GM18511 (cell line): ENCODE measurements at regions not wholly inside any gene's neighbourhood (a gene's known extent, or its start where the extent isn't known, plus 50 kb on each side); places are given as distances from the start of the nearest gene placed in this dataset.

Source experiments
- ATAC-seq: cut with Tn5 transposase; IDR thresholded peaks from one replicate; pipeline ENCODE4 v1.9.1; 2021; ENCODE audit warnings: mild to moderate bottlenecking, moderate library complexity; ENCODE audit not compliant: unreplicated experiment

GRCh38 chr2:217289177-217289906 is 429.5 kb upstream of the TNP1 start:
- no peak for ATAC-seq

DNA sequence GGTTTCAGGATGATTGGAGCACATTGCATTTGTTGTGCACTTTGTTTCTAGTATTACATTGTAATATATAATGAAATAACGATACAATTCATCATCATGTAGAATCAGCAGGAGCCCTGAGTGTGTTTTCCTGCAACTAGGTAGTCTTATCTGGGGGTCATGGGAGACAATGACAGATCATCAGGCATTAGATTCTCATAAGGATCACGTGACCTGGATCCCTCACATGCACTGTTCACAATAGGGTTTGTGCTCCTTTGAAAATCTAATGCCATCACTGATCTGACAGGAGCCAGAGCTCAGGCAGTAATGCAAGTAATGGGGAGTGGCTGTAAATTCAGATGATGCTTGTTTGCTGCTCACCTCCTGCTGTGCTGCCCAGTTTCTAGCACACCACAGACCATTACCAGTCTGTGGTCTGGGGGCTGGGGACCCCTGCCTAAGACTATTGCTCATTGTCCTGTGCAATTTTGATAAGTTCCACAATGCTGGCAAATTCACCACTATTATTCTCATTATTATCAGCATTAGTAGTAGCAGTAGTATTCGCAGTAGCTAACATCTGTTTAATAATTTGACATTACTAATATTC is 428.7 kb upstream of the TNP1 start:
- no peak for ATAC-seq

DNA sequence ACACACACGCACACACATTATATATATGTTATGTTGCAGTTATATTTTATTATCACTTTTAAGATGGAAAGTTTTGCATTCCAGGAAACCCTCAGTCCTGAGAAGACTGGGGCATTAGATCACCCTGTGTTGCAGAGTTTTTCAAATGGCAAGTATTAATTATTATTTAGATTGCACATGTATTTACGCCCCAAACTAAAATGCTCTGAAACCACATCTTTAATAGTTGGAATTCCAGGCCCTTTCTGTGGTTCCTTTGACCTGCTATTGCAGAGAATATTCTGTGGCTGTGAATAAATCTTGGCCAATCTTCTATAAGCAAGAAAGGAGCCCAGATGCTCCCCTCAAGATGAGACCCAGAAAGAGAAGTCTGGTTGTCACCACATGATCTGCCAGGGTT is 427.0 kb upstream of the TNP1 start:
- no peak for ATAC-seq

DNA sequence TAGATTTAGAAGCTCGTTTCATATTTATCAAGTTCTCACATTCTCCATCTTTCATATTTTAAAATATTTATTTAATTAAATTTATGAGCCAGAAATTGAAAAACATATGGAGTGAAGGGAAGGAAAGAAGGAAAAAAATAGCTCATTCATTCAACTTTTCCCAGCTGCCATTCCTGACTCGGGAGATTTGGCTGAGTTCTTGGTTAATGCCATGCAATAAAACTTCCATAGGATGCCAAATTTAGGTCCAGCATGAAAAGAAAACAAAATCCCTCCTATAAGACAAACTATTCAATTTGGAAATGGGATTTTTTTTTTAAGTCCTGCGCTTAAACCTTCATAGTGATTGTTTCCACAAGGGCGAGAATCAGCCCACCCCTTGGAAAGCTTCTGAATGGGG is 426.1 kb upstream of the TNP1 start:
- no peak for ATAC-seq

DNA sequence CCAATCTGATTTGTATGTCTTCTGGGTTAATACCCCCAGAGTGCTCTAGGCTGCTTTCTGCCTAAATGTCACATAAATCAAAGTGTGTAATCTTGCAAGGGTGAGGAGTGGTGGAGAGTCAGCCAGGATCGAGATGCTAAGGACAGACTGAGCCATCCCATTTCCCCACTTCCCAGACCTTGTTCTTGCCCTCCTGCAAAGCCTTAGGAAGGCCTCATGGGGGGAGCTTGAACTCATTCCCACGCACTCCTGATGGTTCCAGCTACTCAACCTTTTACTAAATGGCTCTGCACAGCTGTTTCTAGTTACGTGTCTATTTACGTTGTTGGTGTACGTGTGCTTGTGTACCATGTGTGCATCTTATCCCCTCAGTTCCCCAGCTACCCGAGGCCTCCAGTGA is 423.6 kb upstream of the TNP1 start:
- ATAC-seq, result no peak

DNA sequence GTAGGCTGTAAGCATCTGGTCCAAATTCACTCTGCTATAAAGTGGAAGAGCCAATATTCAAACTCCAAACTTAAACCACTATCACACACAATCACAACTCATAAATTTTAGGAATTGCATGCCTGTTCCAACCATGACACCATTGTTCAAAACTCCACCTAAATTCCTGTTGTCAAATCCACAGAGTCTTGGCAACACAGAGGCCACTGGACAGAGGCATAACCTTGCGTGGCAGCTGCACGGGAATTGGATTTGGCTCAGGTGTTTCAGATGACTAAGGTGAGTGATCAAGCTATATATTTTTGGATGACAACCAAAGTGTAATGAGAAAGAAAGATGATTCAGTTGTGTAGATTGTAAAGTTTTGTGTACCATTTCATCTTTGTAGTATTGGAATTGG is 422.7 kb upstream of the TNP1 start:
- ATAC-seq, result no peak

GRCh38 chr2:217279556-217279955 is 419.7 kb upstream of the TNP1 start:
- ATAC-seq, result no peak

DNA sequence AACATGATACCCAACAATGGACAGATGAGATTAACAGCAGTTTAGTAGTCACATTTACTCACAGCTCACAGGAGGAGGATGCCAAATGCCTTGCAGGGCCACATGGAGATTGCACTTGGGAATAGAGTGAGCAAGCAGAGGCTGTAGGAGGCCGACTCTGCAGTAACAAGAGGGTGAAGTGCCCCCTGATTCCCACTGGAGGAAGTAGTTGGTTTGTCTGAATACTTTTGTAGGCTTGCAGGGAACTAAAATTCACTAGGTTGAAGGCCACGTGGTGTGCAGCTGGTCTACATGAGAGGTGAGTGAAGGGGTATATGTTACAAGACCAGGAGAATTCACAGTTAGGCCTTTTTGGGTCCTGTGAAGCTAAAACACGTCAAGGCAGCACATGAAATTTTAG is 419.3 kb upstream of the TNP1 start:
- no peak for ATAC-seq

- ATAC-seq, result no peak
These were observed 418.0 kb upstream of the TNP1 start for GRCh38 chr2:217277646-217278398.

GRCh38 chr2:217276433-217276832 is 416.6 kb upstream of the TNP1 start:
- no peak for ATAC-seq

GRCh38 chr2:217275091-217275490 is 415.2 kb upstream of the TNP1 start:
- no peak for ATAC-seq

GRCh38 chr2:217274578-217274977 is 414.7 kb upstream of the TNP1 start:
- no peak for ATAC-seq

GRCh38 chr2:217273851-217274250 is 414.0 kb upstream of the TNP1 start:
- ATAC-seq, result no peak

DNA sequence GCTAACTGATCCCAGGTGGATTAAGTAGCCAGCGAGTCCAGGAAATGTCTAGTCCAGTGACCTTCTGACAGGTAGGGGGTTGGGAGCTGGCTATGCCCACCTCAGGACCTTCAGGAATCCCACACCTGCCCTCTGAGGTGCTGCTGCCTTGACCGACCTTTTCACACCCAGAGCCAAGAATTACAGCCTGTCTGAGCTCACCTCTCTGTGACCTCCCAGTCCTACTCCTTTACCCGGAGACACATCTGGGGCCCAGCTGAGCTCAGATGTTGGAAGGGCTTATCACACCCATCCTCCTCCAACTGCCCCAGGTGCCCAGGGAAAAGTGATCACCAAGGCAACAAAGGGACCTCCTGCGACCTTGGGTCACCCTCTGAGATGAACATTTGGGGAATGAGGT is 413.3 kb upstream of the TNP1 start:
- ATAC-seq, result no peak

GRCh38 chr2:217271813-217272212 is 411.9 kb upstream of the TNP1 start:
- no peak for ATAC-seq

GRCh38 chr2:217270485-217271121 is 410.7 kb upstream of the TNP1 start:
- ATAC-seq, result no peak

GRCh38 chr2:217269701-217270484 is 410.0 kb upstream of the TNP1 start:
- no peak for ATAC-seq

DNA sequence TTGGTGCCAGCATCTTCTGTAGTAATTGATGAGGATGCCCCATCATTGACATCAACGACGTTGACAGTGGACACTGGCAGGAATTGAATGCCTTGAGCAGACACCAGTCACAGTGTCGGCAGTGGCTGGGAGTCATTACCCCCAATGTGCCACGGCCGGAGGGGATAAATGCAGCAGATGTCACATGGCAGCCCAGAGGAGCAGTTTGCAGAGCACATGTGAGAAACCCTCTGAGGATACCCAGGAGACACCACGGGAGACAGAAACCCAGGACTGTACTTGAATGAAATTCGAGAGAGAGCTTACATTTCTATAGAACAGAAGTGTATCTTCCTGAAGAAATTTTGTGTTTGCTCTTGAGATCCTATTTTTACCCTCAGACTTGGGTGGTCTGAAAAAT is 409.1 kb upstream of the TNP1 start:
- no peak for ATAC-seq

DNA sequence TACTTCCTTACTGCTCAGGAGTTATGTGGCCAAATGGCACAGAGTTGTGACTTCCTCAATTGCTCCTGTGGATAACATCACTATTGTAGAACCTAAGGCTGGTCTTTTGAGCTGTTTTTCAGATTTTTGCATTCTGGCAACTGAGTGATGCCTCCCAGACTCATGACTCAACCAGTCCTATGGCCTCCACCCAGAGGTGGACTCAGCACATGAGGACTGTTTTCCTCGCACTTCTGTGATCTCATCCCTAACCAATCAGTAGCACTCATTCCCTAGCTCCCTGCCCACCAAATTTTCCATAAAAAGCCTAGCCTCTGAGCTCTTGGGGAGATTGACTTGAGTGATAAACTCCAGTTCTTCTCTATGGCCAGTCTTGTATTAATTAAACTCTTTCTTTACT is 407.9 kb upstream of the TNP1 start:
- ATAC-seq, result no peak

GRCh38 chr2:217263756-217264155 is 403.9 kb upstream of the TNP1 start:
- no peak for ATAC-seq

- no peak for ATAC-seq
These were observed 403.0 kb upstream of the TNP1 start for GRCh38 chr2:217262911-217263310.
